IMR-90 (cell line): ENCODE measurements at regions not wholly inside any gene's neighbourhood (a gene's known extent, or its start where the extent isn't known, plus 50 kb on each side); places are given as distances from the start of the nearest gene placed in this dataset.
"Not testable (repeated sequence)": the region's sequence is repeated elsewhere in the genome, so short reads cannot be mapped to it uniquely, and the experiment has no call there.

Source experiments
- BHLHE40 ChIP-seq: fragments of 150-350 bp; IDR thresholded peaks from 2 replicates; pipeline ENCODE4 v1.6.1; 2016; ENCODE audit warnings: mild to moderate bottlenecking, low read depth, low read length
- CEBPB ChIP-seq: IDR thresholded peaks from 2 replicates; pipeline ENCODE4 v1.6.1; 2012; ENCODE audit warnings: low read depth, low read length, improper control_type of control experiment
- NFE2L2 ChIP-seq: fragments of 150-350 bp; IDR thresholded peaks from 2 replicates; pipeline ENCODE4 v1.6.1; 2016; ENCODE audit warnings: low read depth, mild to moderate bottlenecking, low read length
- POLR2A ChIP-seq: IDR thresholded peaks from 2 replicates; pipeline ENCODE4 v1.6.1; 2012; ENCODE audit warnings: mild to moderate bottlenecking, low read depth, low read length
- SMC3 ChIP-seq: fragments of 150-350 bp; IDR thresholded peaks from 2 replicates; pipeline ENCODE4 v1.6.1; 2016; ENCODE audit warnings: low read depth, mild to moderate bottlenecking, antibody characterized with exemption, low read length, moderate library complexity
- TF ChIP-seq, protein P1 (sequence below): conservative IDR thresholded peaks from 2 replicates; pipeline ENCODE4 v1.5.1; 2012; ENCODE audit warnings: mild to moderate bottlenecking, low read depth, low read length, improper control_type of control experiment

DNA sequence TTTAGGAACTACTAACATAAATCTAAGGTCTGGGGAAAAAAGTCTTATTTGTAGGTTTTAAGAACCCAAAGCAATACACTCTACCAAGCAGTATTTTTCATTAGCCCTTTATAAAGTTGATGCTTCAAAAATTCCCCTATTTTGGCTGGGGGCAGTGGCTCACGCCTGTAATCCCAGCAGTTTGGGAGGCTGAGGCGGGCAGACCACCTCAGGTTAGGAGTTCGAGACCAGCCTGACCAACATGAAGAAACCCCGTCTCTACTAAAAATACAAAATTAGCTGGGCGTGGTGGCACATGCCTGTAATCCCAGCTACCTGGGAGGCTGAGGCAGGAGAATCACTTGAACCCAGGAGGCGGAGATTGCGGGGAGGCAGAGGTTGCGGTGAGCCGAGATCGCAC is 86.5 kb upstream of the DST start:
- TF ChIP-seq, protein P1, sequence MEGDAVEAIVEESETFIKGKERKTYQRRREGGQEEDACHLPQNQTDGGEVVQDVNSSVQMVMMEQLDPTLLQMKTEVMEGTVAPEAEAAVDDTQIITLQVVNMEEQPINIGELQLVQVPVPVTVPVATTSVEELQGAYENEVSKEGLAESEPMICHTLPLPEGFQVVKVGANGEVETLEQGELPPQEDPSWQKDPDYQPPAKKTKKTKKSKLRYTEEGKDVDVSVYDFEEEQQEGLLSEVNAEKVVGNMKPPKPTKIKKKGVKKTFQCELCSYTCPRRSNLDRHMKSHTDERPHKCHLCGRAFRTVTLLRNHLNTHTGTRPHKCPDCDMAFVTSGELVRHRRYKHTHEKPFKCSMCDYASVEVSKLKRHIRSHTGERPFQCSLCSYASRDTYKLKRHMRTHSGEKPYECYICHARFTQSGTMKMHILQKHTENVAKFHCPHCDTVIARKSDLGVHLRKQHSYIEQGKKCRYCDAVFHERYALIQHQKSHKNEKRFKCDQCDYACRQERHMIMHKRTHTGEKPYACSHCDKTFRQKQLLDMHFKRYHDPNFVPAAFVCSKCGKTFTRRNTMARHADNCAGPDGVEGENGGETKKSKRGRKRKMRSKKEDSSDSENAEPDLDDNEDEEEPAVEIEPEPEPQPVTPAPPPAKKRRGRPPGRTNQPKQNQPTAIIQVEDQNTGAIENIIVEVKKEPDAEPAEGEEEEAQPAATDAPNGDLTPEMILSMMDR, result not testable (repeated sequence)
- TF ChIP-seq NFE2L2, CEBPB, SMC3, POLR2A, BHLHE40: not testable (repeated sequence)
